GM21619 (cell line): ENCODE measurements at regions not wholly inside any gene's neighbourhood (a gene's known extent, or its start where the extent isn't known, plus 50 kb on each side); places are given as distances from the start of the nearest gene placed in this dataset.

ENCODE experiments used
- ATAC-seq: cut with Tn5 transposase; IDR thresholded peaks from one replicate; pipeline ENCODE4 v1.9.1; 2021; ENCODE audit not compliant: unreplicated experiment

DNA sequence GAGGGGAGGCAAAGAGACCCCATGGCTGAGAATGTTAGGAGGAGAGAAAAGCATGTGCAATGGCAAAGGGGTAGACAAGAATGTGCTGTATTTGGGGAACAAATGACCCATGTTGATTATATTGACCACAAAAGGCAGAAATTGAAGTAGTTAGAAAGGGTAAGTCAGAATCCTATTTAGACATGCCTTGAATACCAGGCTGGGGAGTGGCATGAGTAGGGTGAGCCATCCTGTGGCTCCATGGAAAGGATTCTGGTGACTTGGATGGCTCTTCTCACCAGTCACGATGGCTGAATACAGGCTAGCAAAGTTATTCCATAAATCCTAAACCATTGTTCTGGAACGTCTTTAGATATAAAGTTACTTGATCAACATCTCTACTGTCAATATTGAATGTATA, 73.4 kb upstream of the MEF2C start:
- ATAC-seq, result no peak

GRCh38 chr5:88955403-88955802, 72.4 kb upstream of the MEF2C start:
- ATAC-seq, result no peak

DNA sequence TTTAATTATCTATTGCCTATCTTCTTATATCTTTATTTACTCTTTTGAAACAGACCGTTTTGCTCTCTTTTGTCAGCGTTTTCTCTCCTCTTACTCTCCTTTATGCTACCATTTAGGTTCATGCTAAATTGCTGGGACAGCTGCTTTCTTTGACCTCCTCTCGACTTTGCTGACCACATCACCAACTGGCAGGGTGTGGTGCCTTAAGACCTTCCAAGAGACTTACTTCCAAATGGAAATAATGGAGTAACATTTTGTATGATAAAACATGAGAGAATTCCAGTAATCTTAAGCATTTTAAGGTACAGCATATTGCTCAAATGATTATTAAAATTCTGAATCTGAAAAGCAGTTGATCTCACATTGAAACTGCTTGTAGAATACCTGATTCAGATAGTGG, 71.5 kb upstream of the MEF2C start:
- no peak for ATAC-seq

- ATAC-seq, result no peak
Observed at GRCh38 chr5:88952996-88953643, 70.1 kb upstream of the MEF2C start.

GRCh38 chr5:88952344-88952743, 69.4 kb upstream of the MEF2C start:
- ATAC-seq, result no peak

DNA sequence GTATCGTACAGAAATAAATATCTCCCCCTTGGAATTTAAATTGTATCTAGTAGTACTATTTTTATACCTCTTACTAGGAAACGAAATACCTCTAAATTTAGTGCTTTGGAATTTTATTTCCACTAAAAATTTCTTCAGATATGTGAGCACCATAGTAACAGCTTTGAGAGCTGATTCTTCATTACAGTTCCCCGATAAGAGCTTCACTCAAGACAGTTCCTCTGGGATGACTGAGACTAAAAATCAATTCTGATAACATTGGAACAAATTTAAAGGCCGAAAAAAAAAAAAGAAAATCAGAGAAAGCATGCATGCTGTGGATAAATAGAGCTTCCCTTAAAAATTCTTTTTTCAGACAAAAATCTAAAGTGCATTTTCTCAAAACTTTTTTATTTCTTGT, 68.5 kb upstream of the MEF2C start:
- ATAC-seq, result no peak

DNA sequence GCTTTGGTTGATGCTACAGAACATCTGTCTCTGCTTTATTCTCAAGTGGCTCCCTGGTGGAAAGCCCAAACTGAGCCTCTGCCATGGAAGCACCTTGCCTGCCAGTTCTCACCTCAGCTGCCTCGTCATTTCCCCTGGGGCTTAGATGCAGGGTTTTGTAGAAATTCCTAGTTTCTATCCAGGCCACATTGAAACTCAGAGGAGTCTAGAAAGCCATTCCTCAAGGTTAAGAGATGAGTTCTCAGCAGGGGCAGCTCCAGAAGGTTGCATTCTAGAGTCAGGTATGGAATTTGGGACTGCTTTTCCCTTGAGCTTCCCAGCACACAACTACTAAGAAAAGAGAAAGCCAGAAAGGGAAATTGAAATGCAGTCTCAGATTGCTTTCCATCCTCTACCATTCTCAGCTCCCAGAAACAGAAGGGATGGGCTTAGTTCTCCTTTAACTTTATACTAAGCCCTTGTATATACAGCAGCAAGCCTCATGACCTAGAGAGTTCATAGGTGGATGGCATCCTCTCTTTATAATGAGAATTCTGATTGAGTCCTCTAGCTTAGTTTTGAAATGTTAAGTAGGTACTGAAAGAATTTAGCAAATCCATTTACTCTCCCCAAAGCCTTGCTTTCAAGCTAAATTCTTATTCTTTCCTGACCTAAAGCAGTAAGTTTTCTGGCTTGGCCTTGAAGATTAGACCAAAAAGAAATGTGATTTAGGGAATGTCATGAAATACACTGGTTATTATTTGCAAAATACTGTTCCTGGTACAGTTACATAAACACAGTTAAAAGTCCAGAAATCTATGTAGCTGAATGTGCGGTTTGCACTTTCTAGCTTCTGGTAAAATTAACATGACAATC, 66.0 kb upstream of the MEF2C start:
- ATAC-seq, result no peak

DNA sequence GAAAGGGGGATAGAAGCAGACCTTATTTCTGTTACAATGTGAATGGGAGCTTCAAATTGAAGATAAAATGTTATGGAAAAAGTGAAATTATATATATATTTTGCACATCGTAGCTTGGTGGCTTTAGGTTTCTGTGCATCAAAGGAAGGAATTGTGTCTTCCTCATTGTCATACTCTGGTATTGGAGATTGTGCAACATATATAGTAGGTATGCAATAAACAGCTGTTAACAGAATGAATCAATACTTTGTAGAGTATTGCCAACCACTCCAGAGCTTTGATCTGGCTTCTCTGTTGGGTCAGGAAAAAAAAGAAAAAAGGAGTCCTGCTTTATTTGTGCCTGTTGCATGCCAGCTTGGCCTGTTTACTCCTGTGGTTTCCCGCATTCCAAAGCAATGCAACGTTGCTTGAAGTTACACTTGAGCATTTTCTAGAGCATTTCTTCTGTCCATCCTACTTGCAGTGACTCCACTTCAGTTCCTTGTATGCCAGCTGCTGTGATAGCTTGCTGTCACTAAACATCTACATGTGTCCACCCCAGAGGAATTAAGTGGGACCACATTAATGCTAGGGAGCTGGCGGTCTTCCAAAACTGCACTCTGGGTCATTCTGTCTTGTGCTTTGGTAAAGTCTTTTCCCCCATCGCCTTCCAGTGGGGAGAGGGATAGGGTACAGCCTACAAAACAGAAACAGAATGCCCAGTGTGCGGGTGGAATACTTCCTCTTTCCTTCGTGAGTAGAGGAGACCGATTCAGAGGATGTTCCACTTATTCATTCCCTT, 62.0 kb upstream of the MEF2C start:
- no peak for ATAC-seq

DNA sequence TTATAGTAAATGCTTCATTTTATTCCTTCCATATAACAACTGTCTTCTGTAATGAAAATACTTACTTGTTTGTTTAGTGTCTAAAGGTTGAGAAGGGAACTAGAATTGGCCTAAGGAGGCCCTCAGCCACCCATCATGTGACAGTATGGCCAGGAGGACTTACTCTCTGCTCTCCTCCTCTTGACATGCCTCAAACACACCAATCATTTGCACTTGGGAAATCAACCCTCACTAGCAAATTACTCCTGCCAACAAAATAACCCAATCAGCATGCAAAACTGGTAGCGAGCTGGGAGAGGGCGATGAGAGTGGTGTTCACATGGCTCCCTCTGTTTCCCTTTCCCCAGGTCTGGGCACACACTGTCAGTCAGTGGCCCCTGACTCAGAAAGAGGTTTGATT, 58.6 kb upstream of the MEF2C start:
- ATAC-seq, result no peak

GRCh38 chr5:88940713-88941112, 57.7 kb upstream of the MEF2C start:
- peak; percentile 93 for ATAC-seq

DNA sequence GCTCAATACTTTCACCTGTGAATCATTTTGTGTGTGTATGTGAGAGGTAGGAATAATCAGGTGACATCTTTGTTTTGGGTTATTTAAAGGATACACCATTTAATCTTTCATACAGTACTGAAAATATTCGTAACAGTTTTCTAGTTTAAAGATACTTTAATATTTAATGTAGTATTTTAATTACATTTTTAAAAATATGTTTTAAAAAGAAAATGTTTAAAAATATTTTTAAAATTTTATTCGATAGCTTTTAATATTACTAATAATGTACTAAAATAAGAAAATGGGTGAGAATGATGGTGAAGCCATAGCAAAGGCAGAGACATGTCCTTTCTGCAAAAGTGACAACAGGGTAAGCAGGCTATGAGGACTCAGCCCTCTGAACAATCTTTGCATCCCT, 56.3 kb upstream of the MEF2C start:
- ATAC-seq, result no peak

GRCh38 chr5:88938488-88938887, 55.5 kb upstream of the MEF2C start:
- ATAC-seq, result no peak

DNA sequence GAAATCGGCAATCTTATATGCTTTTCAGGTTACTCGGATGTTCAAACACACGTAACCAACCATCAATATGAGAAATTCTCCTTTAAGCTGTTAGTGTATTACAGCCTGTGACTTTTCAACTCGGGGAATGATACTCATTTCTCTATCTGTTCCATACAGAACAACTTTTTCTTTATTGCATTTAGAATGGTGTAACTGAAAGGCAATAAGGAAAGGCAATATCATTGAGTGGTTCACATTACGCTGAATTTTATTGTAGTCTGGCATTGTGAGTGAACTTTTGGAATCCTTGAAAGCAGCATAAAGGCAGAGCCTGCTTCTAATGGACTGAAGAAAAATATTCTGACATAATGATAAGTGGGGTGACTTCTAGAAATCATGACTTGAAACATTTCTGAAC, 54.4 kb upstream of the MEF2C start:
- ATAC-seq, result no peak

GRCh38 chr5:88934439-88934838, 51.5 kb upstream of the MEF2C start:
- ATAC-seq, result no peak
